22Rv1 (cell line): ENCODE measurements at regions not wholly inside any gene's neighbourhood (a gene's known extent, or its start where the extent isn't known, plus 50 kb on each side); places are given as distances from the start of the nearest gene placed in this dataset.

Experiments used
- H3K27ac ChIP-seq: fragments of 450-650 bp; 2 replicates; pipeline ENCODE4 v1.5.1; 2017
- CTCF ChIP-seq: fragments of 450-650 bp; IDR thresholded peaks from 2 replicates; pipeline ENCODE4 v1.5.1; 2017; ENCODE audit warnings: mild to moderate bottlenecking
- ZFX ChIP-seq: fragments of 450-650 bp; IDR thresholded peaks from 2 replicates; pipeline ENCODE4 v1.6.1; 2017; ENCODE audit warnings: antibody characterized with exemption, borderline replicate concordance

DNA sequence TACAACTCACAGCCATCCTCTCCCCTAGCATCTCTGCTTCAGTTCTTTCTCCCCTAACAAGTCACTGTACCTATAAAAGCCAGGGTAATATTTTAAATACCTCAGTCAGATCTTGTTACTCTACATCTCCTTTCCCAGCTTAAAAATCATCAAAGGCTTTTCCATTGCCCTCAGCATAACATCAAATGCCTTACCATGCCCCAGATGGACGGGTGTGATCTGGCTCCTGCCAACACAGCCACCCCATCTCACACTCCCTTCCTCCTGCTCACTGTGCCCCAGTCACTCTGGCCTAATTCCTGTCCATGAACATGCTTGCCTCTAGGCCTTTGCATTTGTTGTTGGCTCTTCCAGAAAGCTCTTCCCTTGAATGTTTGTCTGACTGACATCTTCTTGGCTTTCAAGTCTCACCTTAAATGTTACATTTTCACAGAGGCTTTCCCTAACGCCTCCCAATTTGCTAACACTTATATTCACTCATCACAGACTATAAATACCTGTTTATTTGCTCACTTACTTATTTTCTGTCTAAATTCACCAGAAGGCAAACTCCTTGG, 640.9 kb downstream of the NYAP2 start:
- H3K27ac ChIP-seq = no peak overlapping the region
- no peak for TF ChIP-seq ZFX
- no peak for TF ChIP-seq CTCF

- no peak overlapping the region for H3K27ac ChIP-seq
- TF ChIP-seq ZFX (no peak), CTCF (no peak)
Observed at GRCh38 chr2:226037526-226037925, 638.0 kb downstream of the NYAP2 start.

DNA sequence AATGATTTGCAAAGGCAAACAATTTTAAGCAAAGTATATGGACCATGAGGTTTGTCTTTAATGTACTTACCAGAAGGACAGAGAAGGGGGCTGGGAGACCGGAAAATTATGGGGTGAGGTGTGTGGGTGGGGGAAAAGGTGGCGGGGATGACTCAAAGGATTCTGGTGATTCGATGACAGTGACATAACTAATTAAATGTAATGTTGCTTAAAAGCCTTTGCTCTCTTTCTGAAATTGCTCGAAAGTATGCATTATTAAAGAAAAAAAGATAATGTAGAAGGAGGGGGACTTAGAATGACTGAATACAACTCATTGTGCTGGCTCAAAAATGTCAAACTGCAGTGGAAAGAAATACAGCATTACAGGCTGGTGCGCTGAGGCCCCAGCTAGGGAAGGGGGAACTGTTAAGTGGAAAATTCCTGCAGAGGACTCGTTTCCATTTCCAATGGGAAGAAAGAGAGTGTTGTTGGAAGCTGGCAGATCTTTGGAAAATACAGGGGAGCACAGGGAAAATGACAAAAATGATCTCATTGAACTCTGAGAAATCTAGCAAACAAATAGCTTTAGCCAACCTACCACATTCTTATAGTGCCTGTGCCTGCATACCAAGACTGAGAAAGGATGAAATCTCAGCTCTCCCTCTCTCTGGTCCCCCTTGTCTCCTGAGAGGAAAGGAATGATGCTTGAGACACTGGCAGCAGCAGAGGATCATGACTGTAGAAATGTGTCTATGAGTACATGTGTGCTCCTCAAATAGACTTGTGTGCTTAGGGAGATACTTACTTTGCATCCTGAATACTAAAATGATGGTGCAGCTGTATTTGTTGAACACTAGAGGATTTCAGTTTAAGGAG, 632.4 kb downstream of the NYAP2 start:
- H3K27ac ChIP-seq = peak overlapping the region; percentile 39
- no peak for TF ChIP-seq CTCF
- no peak for TF ChIP-seq ZFX

DNA sequence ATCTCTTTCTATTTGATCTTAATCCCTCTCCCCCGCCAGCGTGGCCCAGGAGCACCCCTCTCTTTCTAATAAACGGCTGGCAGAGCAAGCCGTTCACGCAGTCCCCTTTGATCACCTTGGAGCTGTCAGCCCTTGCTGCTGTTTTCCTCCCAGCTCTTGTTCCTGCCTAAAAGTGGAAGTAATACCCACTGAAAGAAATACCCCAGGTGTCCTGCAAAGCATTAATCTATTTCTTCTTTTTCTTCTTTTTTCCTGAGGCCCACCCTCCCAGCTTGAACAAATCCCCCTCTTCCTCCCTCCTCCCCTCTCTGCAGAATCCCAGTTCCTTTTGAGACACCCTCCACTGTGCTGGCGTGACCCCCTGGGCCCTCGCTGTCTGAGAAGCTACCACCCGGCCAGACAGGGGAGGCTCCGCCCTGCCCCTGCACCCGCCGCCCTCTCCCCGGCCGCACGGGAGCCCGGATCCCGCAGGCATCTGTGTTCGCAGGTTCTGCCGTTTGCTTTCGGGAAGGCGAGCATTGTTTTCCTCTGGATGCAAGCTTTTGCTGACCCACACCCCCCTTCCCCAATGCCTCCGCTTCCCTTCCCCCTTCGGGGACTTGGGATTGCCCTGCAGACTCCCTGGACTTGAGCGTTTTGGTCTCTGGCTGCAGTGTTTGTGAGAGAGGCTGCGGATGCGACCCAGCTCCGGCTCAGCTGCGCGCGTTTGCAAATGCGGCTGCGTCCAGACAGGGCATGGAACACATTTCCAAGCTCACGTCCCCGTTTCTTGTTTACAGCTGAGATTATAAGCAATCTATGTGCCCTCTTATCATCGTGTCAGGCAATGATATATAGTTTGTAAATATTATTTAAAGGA, 631.5 kb downstream of the NYAP2 start:
- peak overlapping the region; percentile 39 for H3K27ac ChIP-seq

GRCh38 chr2:226030369-226030768, 630.9 kb downstream of the NYAP2 start:
- H3K27ac ChIP-seq = no peak overlapping the region

More for the DNA sequence above, 631.5 kb downstream of the NYAP2 start:
- TF ChIP-seq ZFX = no peak
- TF ChIP-seq CTCF = no peak

DNA sequence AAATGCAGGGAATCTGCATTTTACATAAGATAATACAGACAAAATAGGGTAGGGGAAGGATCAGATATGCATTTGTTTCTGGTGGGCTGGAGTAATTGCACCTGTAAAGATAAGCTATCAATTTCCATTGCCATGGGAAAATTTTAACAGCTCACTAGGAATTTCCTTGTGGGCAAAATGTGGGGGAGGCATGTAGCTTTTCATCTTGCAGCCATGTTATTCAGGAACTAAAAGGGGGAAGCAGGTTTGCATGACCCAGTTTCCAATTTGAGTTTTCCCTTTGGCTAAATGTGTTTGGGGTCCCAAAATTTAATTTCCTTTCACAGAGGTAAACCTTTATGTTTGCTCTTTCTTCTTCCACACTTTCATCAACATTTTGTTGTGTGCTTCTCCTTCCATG, 624.4 kb downstream of the NYAP2 start:
- no peak overlapping the region for H3K27ac ChIP-seq
- TF ChIP-seq ZFX = no peak
- no peak for TF ChIP-seq CTCF

More at GRCh38 chr2:226030369-226030768, 630.9 kb downstream of the NYAP2 start:
- no peak for TF ChIP-seq CTCF
- TF ChIP-seq ZFX = no peak

DNA sequence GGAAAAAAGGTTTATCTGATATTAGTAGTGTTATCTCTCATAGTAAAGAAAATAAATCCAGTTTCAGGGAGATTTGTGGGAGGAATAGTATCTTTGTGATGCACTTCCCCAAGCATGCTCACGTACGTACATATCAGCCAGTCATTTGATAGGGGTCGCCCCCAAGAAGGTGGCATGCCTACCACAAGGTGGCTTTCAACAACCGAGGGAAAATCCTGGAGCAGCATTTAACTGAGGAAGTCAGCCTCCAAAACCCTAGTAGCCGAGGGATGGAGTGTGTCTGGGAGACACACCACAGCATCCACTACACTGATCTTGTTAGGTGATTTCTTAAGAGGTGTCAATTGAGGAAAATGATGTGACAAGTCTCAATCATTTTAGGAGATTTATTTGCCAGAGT, 623.9 kb downstream of the NYAP2 start:
- TF ChIP-seq CTCF (no peak), ZFX (no peak)
- H3K27ac ChIP-seq = no peak overlapping the region
